ENCODE measurements at regions not wholly inside any gene's neighbourhood (a gene's known extent, or its start where the extent isn't known, plus 50 kb on each side); places are given as distances from the start of the nearest gene placed in this dataset.
A peak's percentile ranks its signal among the peaks of the same experiment; 100 is the strongest.

GRCh38 chr16:35906440-35906839 is 2447.0 kb downstream of the TP53TG3F start:
- Histone ChIP-seq H3K27me3 (no peaks in the 10 kb centered on the region), H3K9me3 (no peaks in the 10 kb centered on the region), H3K4me1 (no peaks in the 10 kb centered on the region), H3K4me3 (ENCODE audit: low read depth, low read length) (no peak overlapping the region), H3K36me3 (no peaks in the 10 kb centered on the region)
- no peak for TF ChIP-seq CTCF (IDR thresholded peaks at IDR 0.05; ENCODE audit: low read depth, low read length)
- no peak for DNase-seq

GRCh38 chr16:35908152-35908551 is 2448.7 kb downstream of the TP53TG3F start:
- no peaks in the 10 kb centered on the region for H3K4me1 ChIP-seq
- no peaks in the 10 kb centered on the region for H3K36me3 ChIP-seq
- no peak for TF ChIP-seq CTCF (IDR thresholded peaks at IDR 0.05; ENCODE audit: low read depth, low read length)
- no peak for DNase-seq
- H3K27me3 ChIP-seq = no peaks in the 10 kb centered on the region
- no peak overlapping the region for H3K4me3 ChIP-seq (ENCODE audit: low read depth, low read length)
- no peaks in the 10 kb centered on the region for H3K9me3 ChIP-seq

- no peaks in the 10 kb centered on the region for H3K36me3 ChIP-seq
- TF ChIP-seq CTCF (IDR thresholded peaks at IDR 0.05; ENCODE audit: low read depth, low read length) = peak; percentile 56
- H3K4me3 ChIP-seq (ENCODE audit: low read depth, low read length) = no peak overlapping the region
- no peak for DNase-seq
- H3K27me3 ChIP-seq = no peaks in the 10 kb centered on the region
- no peaks in the 10 kb centered on the region for H3K9me3 ChIP-seq
- H3K4me1 ChIP-seq = no peaks in the 10 kb centered on the region
These were observed 2449.5 kb downstream of the TP53TG3F start for GRCh38 chr16:35908942-35909341.

GRCh38 chr16:35909351-35909954 is 2450.0 kb downstream of the TP53TG3F start:
- no peak overlapping the region for H3K4me3 ChIP-seq (ENCODE audit: low read depth, low read length)
- no peaks in the 10 kb centered on the region for H3K9me3 ChIP-seq
- no peaks in the 10 kb centered on the region for H3K4me1 ChIP-seq
- no peak for DNase-seq
- H3K27me3 ChIP-seq = no peaks in the 10 kb centered on the region
- TF ChIP-seq CTCF (IDR thresholded peaks at IDR 0.05; ENCODE audit: low read depth, low read length) = no peak
- no peaks in the 10 kb centered on the region for H3K36me3 ChIP-seq

- TF ChIP-seq CTCF (IDR thresholded peaks at IDR 0.05; ENCODE audit: low read depth, low read length) = no peak
- no peaks in the 10 kb centered on the region for H3K27me3 ChIP-seq
- no peak overlapping the region for H3K4me3 ChIP-seq (ENCODE audit: low read depth, low read length)
- H3K9me3 ChIP-seq = no peaks in the 10 kb centered on the region
- H3K36me3 ChIP-seq = no peaks in the 10 kb centered on the region
- no peaks in the 10 kb centered on the region for H3K4me1 ChIP-seq
- DNase-seq = no peak
These were observed 2451.0 kb downstream of the TP53TG3F start for GRCh38 chr16:35910409-35910808.

- TF ChIP-seq CTCF (IDR thresholded peaks at IDR 0.05; ENCODE audit: low read depth, low read length) = no peak
- no peaks in the 10 kb centered on the region for H3K4me1 ChIP-seq
- no peaks in the 10 kb centered on the region for H3K9me3 ChIP-seq
- DNase-seq = no peak
- H3K27me3 ChIP-seq = no peaks in the 10 kb centered on the region
- no peak overlapping the region for H3K4me3 ChIP-seq (ENCODE audit: low read depth, low read length)
- no peaks in the 10 kb centered on the region for H3K36me3 ChIP-seq
These were observed 2452.5 kb downstream of the TP53TG3F start for GRCh38 chr16:35911899-35912298.
